ENCODE measurements at regions not wholly inside any gene's neighbourhood (a gene's known extent, or its start where the extent isn't known, plus 50 kb on each side); places are given as distances from the start of the nearest gene placed in this dataset.
"Not testable (repeated sequence)": the region's sequence is repeated elsewhere in the genome, so short reads cannot be mapped to it uniquely, and the experiment has no call there.

DNA sequence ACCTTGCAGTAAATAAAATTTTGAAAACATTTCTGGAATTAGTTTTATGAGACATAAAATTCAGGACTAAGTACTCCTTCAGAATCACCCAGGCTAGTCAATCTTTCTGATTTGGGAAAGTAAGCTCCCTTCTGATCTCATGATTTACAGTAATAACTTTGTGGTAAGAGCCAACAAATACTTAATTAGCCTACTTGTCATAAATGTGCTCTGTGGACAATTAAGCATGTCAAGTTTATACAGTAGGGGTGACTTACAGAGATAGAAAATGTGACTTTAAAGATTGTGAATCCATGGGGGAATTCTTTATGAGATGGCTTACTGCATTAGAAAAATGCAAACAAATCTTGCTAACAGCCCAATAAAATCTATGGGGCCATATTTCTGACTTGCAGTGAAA lies 616.9 kb upstream of the GHITM start:
- no peak for DNase-seq

DNA sequence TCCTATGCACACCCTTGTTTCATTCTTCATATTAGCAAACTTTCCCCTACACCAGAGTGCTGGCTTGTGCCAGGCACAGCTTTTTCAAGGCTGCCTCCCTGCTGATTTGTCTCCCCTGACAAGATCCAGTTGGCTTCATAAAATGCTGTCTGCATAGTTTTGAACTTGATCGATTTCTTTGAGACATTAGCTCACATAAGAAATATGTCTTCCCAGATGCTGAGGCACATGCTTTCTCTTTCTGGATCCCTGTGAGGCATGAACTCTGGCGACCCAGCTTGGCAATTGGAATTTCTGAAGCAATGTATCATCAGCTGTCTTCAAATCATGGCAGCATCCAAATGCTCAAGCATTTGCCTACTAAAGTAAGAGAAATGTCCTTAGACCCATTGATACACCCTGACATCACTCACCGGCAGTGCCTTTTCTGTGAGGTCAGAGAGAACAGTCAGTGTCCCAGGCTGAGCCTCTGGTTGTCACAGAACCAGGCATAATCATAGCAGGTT lies 616.4 kb upstream of the GHITM start:
- DNase-seq = no peak

DNA sequence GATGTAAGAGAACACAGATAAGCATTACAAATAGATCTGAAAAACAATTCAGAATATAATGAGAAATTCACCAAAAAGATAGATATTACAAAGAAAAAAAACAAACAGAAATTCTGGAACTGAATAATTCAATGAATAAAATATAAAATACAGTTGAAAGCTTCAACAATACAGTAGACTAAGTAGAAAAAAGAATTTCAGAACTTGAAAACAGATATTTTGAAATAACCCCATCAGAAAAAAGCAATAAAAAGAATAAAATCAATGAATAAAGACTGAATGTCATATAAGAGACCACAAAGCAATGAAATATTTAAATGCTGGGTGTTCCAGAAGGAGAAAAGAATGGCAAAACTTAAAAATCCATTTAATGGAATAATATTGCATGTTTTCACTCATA lies 611.4 kb upstream of the GHITM start:
- no peak for DNase-seq

DNA sequence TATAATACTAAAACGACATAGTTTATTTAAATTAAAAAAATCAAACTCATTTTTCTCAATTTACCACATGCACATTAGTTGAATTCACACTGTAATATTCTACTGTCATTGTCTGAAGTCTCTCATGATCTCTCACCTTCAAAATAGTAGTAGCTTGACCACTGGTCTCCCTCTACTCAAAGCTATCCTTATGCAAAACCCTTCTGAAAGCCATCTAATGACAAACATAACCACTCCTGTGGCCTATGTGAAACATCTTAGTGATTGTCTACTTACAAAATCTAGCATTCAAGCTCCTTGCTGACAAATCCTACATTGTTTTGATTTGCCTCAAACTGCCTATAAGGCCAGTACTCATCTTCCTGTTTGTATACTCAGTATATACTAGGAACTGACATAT lies 606.0 kb upstream of the GHITM start:
- no peak for DNase-seq

DNA sequence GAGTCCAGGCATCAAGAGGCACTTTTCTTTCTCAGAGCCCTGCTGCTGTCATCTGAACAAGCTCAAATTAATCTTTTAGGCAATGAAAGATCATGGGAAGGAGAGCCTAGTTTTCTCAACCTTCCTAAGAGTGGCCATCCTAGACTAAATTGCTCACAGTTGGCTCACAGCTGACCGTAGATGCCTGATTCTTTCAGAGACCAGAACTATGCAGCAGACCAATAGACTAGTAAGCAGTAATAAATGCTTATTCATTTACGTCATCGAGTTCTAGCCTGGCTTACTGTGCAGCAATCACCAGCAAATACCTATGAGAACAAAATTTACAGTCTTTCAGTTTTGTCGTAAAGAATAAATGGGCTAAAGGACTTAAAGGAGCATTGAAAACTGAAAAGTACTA lies 602.9 kb upstream of the GHITM start:
- no peak for DNase-seq

DNA sequence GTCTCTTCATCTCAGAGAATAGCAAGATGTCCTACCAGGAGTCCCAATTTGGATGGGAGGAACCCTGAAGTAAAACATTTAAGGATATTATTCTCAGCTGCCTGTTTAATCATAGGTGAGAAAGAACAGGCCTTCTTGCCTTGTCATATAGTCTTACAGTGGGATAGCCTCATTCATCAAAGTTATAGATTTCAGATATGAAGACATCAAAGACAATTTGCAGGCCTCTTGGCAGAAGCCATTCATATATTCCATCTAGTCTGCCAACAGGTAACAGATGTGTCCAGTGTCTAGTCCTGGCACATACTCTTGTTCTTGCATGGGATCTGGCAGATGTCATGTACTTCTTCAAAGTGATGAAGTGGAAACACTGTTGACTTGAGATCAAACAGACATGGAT lies 601.3 kb upstream of the GHITM start:
- no peak for DNase-seq

DNA sequence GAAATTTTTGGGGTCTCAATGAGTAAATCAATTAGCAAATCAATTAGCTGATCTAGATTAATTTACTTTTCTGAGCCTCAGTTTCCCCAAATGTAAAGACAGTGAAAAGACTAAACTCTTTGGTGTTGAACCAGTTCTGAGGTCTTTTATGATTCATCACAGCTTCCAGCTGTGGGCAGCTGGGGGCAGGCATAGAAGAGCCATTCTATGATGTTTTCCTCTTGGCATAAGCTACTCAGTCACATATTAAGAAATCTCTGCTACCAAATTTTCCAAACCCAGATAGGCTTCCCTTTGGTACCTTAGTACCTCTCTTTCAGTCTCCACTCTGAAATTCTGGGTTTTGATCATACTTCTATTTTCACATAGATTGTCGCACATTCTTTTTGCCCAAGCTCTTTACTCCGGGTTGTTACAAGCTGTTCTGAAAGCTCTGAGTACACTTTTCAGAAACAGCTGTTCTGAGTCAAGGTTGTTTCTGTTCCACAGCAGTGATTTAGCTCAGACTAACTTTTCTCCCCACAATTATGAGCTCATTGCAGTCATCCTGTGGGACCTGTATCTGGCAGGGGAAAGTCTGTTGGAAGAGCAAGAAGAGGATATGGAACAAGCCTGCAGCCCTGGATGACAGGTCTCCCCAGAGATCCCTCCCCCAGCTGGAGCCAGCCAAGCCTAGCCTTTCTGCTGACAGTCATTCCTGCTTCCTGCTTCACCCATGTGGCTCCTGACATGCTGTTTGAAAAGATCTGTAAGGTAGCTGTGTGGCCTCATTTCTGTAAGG lies 599.6 kb upstream of the GHITM start:
- DNase-seq = no peak

DNA sequence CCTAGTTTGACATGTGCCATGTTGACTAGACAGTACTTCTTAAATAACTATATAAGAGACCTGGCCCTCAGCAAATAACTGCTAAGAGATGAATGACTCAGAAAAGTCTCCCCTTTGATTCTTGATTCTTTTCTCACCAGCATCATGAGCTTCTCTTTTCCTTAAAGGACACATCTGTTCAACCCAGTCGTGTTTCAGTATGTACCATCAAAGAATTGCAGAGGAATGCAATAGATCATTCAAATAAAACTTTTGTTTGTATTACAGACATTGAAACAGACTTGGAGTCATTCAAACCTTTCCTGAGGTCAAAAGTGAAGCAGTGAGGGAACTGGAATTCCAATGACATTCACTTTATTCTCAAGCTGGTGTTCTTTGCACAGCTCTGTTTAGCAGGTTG lies 598.3 kb upstream of the GHITM start:
- no peak for DNase-seq

DNA sequence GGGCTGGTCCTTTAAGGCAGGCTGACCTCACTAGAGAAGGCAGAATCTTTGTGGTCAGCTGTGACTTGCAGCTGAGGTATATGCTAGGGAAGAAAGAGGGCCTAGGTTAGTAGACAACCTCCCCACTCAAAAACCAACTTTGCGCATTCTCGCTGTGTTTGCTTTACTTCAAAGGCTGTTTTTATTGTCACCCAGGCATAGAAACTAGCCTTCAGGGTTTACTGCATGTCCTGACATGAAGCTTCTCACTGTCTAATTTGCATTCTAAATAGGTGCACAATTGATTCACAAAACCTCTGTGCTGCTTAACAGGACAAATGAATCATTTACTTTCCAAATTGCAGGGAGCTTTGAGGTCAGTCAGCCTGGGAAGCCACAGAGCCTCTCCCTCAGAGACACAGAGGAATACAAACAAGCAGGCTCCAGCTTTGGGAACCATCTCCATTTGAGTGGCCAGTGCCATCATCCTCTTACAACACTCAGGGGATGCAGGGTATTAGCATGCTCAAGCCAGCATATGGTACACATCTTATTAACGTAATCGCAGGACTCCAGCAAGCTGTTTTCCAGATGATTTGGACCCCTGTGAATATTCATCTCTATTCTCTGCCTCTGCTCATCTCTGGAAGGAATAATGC lies 596.4 kb upstream of the GHITM start:
- no peak for DNase-seq

DNA sequence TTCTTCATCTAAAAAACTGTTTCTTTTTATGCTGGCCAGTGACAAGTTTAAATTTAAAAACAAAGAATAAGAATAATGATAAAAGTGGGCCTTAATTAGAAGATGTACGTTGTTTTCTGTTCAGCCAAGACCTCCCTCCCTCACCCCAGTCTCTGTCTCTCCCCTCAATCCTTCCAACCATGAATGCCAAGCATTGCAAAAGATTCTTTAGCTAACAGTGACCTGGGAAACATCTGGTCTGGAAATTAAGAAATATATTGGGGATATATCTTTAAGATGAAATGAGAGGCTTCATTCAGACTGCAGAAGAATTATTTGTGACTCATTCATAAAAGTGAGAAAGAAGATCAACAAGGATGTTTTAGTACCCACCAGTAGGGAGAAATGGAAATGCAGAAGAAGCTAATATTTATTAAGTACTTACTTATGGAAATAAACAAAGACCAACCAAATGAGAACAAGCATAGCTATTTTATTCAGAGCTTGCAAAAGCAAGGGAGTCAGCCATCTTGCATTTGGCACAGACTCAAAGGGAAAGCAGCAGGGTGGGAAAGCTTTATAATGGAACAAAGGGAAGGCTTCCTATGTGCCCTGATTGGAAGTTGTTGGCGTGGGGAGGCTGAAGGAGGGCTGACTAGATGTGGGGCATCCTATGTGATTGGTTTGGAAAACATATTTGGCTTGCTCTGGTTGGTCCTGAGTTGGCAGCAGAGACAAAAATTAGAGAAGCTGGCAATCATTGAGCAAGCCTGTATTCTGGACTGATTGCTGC lies 595.4 kb upstream of the GHITM start:
- DNase-seq = no peak

DNA sequence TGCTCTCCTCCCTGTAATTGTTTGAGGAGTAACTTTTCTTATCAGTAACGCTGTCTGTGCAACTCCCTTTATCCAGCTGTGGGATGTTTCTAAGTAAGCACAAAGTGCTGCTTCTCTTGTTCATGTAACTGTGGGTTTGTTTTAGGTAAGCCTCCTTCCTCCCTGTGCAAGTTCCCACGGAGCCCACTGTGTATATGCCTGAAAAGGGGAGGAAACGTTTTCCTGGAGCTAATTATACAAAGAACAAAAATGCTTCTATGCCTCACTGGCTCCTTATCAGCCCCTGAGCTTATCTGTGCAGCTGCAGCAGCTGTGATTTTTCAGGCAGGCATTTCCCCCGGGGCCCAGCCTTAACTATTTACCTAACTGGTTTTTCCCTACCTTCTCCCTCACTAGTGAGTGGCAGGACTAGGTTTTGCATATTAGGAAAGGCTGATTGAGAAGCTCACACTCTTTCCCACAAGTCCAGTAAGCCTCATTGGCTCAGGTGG lies 593.4 kb upstream of the GHITM start:
- no peak for DNase-seq

DNA sequence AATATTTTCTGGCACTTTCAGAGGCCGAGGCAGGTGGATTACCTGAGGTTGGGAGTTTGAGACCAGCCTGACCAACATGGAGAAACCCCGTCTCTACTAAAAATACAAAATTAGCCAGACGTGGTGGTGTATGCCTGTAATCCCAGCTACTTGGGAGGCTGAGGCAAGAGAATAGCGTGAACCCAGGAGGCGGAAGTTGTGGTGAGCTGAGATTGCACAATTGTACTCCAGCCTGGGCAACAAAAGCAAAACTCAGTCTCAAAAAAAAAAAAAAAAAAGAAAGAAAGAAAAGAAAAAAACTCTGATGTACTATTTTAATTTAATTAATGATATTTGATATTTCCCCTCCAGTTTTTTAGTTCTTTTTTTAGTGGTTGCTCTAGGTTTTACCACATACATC lies 588.1 kb upstream of the GHITM start:
- DNase-seq = not testable (repeated sequence)

DNA sequence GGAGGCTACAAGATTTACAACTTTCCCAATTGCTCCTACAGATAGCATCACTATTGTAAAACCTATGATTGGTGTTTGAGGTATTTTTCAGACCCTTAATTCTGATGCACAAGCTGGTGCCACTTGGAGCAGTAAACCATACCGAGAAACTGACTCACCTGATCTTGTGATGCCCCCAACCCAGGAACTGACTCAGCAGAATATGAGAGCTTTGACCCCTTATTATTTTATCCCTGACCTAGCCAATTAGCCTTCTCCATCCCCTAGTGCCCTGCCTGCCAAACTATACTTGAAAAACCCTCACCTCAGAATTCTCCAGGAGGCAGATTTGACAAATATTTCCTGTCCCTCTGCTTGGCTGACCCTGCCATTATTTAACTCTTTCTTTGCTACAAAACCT lies 585.9 kb upstream of the GHITM start:
- no peak for DNase-seq

DNA sequence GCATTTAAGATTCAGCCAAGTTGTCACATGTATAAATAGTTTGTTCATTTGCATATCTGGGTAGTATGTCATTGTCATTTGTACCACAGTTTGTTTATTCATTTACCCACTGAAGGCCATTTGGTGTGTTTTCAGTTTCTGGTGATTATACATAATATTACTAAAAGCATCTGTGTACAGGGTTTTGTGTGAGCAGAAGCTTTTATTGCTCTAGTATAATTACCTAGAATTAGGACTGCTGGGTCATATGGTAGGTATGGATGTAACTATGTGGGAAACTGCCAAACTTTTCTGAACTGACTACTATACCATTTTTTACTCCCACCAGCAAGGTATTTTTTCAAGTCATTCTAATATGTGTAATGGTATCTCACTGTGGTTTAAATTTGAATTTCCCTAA lies 584.0 kb upstream of the GHITM start:
- no peak for DNase-seq

DNA sequence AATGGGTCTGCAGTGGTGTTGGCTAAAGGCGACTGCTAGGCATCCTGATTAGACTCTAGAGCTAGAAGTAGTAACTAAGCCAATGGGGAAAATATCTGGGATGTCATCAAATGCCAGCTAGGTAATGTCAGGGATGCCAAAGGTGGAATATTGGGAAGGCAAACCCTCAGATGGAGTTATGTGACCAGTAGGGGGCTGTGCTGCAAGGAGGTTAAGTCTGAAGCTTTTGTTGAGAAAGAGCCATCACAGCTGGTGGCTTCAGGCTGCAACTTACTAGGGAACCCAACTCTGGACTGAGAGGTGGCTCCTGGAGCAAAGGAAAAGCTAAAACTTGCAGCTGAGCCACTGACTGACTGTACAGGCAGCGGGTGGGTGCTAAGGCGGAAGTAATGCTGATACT lies 576.9 kb upstream of the GHITM start:
- DNase-seq = no peak

DNA sequence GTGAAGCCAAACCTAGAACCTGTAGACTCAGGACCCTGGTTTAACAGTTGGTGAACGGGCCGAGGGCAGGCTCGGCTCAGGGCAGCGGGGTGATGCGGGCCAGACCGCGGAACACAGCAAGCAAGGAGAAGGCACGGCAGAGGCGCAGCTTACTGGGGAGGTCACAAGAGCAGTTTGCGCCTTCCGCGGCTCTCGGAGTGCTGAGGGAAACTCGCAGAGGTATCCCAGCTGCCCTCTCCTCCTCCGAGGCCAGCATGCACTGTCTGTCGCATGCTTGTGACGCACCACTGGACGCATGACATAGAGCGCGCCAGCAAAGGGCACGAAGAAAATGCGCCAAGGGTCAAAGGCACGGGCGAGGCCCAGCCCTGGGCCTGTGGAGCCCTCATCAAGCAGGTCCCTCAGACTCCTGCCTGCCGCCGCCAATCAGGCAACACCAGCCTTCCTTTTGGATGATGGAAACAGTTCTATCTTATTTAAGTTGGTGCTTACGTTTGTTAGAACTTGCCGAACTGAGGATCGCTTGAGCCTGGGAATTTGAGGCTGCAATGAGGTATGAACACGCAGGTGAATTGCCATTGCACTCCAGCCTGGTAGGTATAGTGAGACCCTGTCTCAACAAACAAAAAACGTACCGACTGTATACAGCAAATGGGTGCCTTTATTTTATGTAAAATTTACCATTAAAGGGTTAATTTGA lies 574.3 kb upstream of the GHITM start:
- no peak for DNase-seq

DNA sequence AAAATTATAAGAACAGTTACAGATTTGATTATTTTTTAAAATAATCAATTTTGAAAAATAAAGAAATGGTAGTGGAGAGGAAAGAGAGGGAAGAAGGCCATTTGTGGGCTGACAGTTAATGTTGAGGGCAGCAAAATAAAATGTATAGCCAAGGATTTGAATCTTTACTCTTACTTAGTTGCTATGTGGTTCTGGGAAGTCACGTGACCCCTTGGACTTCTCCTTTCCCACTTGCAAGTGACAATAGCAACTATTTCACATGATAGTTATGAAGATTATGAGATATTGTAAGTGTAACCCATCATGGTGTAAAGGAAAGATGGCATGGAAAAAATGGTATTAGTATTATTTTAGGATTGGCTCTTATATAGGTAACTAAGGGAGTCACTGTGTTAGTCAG lies 567.3 kb upstream of the GHITM start:
- no peak for DNase-seq

DNA sequence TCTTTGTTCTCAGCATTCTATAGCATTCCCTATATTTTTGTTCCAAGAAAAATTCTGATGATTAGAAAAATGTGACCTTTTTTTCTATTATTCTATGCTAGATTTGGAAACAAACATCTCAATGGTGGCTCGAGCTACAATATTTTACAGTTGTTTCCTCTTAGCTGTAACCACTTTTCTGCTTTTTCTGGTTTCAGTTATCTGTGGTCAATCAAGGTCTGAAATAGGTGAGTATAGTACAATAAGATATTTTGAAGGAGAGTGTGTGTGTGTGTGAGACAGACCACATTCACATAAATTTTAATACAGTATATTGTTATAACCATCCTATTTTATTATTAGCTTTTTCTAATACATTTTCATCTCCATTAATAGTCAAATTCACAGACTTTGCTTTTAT lies 564.5 kb upstream of the GHITM start:
- no peak for DNase-seq

DNA sequence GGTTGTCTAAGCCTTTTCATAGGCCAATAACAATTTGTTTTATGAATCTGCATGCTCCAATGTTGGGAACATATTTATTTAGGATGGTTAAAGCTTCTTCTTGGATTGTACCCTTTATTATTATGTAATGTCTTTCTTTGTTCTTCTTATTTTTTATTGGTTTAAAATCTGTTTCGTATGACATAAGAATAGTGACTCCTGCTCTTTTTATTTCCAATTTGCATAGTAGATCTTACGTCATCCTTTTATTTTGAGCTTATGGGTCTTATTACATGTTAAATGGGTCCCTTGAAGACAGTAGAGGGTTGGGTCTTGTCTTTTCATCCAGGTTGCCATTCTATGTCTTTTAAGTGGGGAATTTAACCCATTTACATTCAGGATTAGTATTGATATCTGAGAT lies 561.9 kb upstream of the GHITM start:
- DNase-seq = no peak

DNA sequence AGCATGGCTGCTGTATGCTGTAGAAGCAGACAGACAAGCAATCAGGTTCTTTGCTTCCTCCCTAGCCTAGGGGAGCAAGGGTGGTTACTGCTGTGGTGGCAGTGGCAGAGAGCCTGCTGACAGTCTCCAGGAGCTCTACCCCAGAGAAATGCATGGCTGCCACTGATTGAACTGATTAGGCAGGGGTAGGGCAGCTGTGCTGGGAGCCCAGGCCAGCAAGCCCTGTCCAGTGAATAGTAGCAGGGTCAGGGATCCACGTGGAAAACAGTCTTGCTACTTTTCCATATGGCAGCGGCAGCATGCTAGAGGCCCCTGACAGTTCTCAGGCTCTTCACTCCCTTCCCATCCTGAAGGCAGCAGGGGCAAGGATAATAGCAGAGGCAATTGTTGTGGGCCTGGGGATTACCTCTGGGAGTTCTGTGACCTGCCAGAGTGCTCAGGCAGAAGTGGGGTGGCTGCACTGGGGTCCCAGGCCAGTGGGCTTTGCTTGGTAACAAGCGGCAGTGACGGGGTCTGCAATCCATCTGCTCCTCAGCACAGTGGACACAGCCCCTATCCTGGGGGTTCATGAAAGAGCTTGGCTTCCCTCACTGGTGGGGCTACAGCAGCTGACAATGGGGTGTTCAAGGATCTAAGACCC lies 558.8 kb upstream of the GHITM start:
- DNase-seq = no peak

DNA sequence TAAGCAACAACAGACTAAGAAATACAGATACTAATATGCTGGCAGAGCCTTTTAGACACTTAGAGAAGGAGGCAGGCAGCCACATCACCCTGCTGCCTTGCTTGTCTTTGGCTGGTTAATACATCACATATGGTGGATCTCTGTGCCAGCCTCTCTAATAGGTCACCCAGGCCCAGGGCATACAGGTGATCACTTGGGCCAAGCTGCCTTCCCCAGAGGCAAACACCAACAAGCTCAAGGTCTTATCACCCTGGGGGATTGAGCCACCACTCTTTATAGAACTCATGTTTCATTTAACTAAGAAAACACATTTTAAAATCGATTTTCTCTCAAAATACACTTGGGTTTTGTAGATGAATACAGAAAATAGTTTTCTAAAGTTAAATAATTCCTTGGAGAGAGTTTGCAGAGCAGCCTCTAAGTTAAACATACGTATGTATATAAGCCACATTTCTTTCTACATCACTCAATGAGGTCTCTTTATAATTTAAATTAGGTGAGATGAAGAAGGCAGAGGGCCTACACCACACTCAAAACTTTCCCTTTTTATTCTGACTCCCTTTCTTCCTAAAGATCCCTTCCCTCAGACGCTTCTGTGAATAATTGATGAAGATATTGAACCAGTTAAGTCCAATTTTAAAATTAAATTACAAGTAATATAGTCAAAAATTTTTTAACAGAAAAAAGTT lies 556.8 kb upstream of the GHITM start:
- DNase-seq = no peak

DNA sequence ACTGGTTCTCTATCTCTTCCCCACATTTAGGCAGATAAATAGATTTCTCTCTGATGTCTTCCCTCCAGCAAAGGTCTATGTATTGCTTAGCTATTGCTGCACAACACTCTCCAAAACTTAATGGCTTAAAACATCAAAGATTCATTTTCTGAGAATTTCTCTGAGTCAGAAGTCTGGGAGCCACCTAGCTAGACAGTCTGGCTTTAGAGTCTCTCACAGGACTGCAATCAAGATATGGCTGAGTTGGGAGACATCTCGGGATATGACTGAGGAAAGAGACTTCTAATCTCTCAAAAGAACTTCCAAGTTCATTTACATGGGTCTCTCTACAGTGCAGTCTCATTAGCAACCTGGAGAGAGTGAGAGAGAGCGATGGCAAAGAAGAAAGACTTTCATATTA lies 553.6 kb upstream of the GHITM start:
- no peak for DNase-seq

All from activated CD4-positive, CD25-positive, alpha-beta regulatory T cell (primary cell).